COR-L47 (cell line): ENCODE measurements at regions not wholly inside any gene's neighbourhood (a gene's known extent, or its start where the extent isn't known, plus 50 kb on each side); places are given as distances from the start of the nearest gene placed in this dataset.
"Not testable (repeated sequence)": the region's sequence is repeated elsewhere in the genome, so short reads cannot be mapped to it uniquely, and the experiment has no call there.

Experiments used
- DNase-seq: peaks from one replicate; lab custom pipeline; 2025; lab: John Stamatoyannopoulos, UW

DNA sequence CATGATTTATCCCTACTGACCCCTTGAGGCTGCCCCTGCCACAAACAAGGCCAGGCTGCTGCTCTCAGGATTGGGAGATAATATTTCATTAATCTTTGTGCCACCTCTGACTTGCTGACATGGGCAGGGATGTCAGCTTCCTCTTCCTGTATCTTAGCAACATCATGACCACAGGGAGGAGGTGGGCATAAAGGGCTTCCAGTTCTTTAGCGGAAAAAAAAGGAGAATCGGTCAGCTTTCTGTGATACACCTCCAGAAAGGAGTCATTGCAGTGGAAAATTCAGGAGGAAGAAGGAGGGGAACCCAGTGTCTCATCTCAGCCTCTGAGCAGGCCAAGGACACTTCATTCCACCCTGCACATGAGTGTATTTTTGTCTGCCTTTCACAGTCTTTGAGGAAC is 206.8 kb upstream of the SDK2 start:
- no peak for DNase-seq

DNA sequence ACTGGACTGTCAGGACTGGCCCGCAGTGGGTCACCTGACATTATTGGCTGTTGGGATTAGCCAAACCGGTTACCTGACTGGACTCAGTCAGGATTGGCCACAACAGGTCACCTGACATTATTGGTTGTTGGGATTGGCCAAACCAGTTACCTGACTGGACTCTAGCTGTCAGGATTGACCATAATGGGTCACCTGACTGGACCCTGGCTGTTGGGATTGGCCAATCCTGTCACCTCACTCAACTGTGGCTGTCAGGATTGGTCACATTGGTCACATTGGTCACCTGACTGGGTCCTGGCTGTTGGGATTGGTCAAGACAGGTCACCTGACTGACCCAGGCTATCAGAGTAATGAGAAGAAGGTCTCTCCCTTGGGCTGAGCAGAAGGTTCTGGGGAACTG is 207.7 kb upstream of the SDK2 start:
- DNase-seq, result no peak

DNA sequence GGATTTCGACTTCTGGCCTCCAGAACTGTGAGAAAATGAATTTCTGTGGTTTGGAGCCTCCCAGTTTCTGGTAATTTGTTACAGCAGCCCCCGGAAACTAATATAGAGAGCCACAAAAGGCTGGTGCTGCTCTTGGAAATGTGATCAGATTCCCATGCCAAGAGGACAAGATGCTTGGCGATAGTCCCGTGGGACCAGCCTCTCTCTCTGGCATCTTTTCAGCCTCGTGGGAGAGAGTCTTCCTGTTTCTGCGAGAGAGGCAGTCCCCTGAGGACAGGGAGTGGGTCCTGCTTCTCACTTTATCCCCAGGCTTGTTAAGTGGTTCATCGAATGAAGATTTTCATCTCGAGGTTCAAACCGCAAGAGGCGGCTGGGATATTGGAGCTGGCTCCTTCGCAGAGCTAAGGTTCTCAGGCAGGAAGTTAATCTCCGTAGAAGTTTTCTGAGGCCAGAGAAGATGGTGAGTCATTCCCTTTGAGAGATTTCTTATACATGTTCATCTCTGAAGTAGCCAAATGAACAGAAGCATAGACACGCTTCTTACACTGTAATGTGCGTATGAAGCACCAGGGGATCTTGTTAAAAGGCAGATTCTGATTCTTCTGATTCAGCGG is 211.6 kb upstream of the SDK2 start:
- DNase-seq, result no peak

DNA sequence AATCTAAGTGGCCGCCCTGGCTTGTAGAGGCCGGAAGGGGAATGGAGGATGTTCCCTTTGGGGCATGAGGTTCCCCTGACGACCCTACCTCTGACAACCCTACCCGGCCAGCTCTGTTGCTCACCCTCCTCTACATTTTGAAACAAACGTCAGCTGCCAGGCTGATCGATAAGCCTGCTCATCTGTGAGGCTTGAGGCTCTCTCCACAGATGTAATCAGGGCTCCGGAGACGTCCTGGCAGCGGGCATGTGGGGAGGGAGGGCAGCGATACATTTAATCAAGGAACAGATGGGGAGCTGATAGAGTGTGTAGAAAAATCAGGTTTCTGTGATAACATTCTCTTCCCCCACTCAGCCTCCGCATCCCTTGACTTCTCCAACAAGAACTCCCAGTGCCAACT is 212.3 kb upstream of the SDK2 start:
- DNase-seq, result no peak

DNA sequence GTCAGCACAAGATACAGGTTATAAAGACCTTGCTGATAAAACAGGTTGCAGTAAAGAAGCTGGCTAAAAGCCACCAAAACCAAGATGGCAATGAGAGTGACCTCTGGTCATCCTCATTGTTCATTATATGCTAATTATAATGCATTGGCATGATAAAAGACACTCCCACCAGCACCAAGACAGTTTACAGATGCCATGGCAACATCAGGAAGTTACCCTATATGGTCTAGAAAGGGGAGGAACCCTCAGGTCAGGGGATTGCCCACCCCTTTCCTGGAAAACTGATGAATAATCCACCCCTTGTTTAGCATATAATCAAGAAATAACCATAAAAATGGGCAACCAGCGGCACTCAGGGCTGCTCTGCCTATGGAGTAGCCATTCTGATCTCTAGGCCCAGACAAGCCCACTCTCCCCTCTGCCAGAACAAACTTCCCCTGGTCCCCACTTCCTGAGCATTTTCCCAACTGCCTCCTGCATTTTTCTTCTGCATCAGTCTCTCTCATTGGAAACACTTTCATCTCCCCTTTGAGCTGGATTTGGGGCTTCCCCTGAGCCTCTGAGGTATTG is 215.3 kb upstream of the SDK2 start:
- DNase-seq, result not testable (repeated sequence)

DNA sequence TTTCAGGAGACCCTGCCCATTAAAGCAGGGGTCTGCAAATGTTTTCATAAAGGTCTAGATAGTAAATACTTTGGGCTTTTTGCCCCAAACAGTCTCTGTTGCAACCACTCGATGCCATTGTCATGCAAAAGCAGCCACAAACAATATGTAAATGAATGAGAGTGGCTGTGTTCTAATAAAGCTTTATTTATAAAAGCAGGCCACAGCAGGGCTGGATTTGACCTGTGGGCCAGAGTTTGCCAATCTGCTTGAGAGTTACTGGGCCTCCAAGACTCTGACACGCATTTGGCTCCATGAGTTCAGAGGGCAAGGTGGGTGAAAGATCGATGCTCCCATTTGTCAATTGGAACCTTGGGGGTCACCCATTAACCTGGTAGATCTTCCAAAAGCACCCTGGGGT is 217.3 kb upstream of the SDK2 start:
- no peak for DNase-seq

DNA sequence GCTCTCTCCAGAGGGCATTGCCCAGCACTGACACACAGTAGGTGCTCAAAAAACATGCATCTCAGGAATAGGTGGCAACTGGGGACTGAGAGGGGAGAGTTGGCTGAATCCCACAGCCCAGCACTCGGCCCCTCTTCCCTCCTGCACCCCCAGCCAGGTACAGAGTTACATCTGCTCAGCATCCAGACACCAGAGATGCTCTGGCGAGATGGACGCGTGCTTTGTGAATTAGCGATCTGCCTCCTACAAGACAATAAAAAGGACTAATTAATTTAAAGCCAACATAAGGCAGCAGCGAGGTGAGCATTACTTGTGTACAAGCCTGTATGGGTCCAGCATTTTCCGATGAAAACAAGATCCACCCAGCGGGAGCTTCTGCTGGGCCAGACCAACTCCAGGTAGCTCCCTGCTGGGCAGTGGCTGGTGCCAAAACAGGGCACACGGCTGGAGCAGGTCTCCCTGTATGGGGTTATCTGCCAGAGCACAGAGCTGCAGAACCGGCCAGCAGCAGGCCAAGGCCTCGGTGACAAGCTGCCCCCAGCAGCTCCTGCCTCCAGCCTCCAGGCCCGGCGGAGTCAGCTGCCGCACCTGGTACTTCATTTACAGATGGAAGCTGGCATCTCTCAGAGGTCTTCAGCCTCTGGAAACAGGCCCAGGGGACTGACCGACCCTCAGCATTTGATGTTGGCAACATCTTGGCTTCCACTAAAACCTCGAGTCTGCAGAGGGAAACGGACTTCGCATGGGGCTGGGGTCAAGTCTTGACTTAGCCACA is 219.7 kb upstream of the SDK2 start:
- DNase-seq, result peak; percentile 63

DNA sequence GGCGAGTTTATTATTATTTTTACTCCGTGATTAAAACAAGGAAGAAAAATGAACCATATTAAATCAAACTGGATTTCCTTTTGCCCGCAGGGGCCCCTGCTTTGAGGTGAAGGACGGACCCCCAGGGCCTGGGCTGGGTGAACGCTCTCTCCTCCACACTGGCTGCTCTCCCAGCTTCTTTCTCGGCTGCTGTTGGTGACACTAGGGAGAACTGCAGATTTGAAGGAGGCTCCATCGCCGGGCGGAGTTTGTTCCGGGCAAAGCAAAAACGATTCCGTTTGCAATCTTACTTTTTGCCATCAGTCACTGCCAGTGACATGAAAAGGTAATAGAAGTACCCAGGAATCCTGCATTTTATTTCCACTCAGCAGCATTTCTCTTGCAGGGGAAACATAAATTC is 221.6 kb upstream of the SDK2 start:
- no peak for DNase-seq

DNA sequence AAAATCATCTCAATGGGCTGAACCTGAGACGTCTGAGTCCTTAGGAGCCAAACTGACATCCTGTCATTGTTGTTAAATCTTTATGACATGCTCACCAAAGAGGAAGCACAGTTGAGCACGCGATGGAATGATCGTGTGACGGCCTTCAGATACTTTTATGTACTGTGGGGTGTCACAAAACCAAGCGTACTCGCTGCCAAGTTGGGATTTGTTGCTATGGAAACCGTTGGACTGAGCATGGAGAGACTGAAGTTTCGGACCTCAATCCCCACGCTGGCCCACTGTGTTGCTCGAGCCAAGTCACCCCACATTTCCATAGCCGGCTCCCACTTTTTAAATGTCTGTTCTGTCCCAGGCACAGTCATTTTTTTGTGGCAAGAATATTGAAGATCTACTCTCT is 222.8 kb upstream of the SDK2 start:
- DNase-seq, result no peak

DNA sequence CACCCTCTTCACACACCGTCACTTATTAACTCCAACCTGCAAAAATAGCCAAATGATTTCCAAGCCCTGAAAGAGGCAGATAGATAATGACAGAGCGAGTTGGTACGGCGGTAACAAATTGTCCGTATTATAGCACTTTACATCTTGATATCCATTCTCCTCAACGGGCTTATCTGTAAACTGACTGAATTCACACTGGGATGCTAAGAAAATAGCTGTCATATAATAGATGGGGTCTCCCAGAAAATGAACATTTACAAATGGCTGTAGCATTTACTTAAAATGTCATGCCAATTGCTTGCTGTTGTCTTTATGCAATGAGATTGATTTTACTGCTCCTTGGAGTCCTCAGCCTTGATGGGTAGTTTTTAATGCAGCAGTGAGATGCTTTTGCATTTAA is 225.8 kb upstream of the SDK2 start:
- no peak for DNase-seq

DNA sequence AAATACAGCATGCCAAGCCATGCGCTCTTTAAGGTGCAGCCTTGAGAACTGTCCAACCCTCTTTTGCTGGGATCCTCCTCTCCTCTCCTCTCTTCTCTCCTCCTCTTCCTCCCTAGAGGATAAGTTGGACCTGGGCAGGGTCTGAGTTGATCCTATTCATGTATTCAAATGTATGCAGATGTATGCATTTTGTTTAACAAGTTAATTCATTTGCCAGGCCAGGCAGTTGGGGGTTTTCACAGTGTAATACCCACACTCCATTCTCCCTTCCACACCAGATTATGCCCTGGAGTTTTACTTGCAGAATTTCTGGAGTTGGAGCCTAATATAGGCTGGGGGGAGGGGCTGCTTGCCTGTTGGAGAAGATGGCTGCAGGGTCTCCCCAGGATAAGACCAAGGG is 226.2 kb upstream of the SDK2 start:
- DNase-seq, result no peak

DNA sequence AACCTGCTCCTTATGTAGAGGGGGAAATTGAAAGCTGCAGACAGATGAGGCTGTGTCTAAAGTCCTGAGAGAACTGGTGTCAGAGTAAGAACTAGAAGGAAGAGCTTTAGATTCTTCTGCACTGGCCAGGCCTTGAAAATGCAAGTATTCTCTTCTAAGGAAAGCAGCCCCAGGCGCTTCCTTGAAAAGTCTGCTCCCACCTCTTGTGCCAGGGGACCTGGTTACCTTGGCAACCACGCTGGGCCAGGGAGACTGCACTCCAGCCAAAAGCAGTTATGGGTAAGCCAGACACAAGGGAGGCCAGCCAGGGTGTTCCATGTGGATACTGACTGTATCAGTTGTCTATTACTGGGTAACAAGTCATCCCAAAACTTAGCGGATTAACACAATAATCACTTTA is 228.6 kb upstream of the SDK2 start:
- peak; percentile 15 for DNase-seq

DNA sequence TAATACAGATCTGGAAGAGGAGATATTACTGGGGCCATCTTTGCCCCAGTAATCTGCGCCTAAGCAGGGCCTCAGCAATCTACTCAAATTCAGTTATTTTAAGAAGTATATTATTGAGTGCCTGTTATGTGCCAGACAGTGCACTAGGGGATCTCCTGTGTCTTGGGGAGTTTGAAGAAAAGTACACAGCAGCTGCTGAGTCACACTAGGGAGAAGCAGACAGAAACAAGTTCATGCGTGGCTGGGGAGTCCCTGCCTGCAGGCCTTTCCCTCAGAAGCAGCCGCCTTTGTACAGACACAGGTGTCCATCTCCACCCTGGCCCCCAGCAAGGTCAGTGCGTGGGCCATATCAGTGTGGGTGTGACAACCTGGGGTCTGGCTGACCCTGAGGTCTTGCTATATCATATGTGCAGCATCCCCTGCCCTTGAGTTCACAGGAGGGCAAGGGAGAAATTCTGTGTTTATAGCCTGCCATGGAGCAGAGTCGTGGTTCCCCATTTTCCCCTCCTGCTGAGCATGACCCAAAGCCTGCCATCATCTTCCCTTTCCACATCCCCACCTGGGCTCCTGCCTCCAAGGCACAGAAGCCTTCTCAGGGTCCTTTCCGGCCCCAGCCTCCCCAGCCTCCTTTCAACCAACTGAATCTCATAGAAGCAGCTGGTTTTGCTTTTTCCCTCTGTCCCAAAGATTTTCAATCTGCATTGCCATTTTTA is 229.9 kb upstream of the SDK2 start:
- DNase-seq, result no peak

DNA sequence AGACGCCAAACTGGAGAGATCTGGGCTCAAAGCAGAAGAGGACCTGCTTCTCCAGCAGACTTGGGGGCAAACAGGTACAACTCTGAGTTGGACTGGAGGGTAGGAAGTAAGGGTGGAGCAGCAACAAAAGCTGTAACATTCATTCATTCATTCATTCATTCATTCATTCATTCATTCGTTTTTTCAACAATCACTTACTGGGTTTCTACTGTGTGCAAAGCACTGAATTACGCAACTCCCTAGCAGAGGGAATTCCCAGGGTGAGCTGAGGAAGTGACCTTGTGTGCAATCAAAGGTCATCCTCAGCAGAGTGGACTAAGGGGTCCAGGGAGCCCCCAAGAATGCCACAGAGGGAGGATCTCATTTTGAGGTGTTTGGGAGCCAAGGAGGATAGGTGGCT is 231.1 kb upstream of the SDK2 start:
- DNase-seq, result no peak

DNA sequence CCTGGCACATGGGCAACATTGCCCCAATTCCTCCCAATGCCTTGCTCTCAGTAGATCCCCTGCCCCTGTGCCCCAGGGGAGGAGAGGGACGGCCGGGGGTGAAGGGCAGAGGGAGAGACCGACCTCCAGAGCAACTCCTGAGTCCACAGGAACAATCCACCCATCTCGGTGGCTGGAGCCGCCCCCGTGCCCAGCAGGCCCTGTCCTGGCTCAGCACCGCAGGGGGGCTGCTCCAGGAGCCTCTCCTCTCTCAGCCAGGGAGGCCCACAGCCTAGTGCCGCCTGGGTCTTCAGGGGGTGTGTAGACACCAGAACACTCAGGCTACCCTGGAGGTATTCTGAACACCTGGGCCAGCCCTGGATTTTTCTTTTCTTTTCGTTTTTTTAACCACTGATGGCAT is 233.7 kb upstream of the SDK2 start:
- no peak for DNase-seq

DNA sequence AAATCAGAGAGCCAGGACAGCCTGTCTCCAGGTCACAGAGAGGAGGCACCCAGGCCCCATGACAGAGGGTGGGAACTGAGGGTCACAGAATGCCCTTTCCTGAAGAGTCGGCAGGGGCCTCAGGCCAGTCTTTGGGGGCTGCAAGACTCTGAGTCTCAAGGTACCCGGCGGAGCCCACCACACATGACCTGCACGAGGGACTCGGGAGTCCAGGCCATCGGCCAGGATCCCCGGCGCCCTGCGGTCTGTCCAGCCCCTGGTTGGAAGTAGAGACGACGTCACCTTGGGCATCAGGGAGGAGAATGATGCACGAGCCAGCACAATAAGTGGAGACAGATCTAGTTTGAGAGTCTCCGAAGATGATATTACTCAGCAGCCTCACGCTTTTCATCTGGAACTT is 234.7 kb upstream of the SDK2 start:
- DNase-seq, result no peak

DNA sequence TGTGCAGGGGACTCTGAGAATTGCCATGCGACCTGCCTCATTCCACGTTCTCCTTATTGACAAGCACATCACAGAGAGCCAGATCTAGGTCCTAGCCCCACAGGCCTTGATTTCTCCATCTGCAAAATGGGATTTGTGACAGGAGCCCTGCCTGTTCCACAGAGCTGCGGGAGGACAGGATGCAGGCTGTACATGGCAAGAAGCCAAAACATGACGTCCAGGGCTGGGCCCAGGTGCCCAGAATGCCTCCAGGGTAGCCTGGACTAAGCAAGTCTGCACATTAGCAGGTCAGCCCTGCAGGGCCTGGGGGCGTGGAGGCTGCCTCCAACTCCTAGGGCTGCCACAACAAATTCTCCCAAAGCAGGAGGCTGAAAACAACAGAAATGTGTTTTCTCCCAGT is 235.7 kb upstream of the SDK2 start:
- DNase-seq, result no peak

DNA sequence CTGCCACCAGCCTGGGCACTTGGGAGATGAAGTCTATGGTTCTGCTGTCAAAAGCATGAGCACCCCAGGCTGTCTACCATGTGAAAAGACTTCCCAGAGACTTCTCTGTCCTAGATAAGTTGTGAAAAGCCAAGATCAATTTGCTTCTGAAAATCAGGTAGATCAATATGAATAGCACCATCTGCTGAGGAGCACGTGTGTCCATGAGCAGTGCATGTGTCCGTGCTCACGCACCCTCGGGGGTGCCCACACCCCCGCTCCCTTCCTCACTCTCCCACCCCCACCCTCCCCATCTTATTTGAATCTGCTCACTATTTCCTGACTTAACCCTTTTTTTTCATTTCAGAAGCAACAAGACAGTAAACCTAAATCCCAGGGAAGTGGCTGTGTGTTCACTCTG is 238.3 kb upstream of the SDK2 start:
- no peak for DNase-seq

DNA sequence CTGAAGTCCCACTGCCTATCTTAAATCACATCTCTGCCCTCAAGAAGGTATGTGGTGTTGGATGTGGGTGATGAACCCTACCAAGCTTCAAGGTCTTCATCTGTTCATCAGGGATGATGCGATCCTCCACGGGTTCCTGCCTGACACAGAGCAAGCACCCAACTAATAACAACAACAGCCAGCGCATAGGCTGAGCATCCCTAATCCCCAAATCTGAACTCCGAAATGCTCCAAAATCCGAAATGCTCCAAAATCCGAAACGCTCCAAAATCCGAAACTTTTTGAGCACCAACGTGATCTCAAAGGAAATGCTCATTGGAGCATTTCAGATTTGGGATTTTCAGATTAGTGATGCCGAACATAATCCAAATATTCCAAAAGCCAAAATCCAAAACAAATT is 238.9 kb upstream of the SDK2 start:
- DNase-seq, result no peak

DNA sequence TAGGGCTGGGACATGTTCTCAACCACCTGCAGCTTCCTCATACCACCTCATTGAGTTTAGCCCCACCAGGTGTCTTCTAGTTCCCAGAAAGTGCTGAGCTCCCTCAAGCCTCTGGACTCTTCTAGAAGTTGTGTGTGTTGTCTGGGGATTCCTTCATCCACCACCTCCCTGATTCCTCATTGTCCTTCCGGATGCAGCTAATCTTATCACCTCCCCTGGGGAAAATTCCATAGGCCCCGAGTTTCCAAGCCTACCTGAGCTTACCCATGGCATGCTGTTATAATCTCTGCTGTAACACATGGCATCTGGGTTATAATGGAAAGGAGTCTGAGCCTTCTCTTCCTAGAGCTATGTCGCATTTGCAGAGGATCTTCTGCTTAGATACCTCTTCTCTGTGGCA is 243.5 kb upstream of the SDK2 start:
- no peak for DNase-seq

DNA sequence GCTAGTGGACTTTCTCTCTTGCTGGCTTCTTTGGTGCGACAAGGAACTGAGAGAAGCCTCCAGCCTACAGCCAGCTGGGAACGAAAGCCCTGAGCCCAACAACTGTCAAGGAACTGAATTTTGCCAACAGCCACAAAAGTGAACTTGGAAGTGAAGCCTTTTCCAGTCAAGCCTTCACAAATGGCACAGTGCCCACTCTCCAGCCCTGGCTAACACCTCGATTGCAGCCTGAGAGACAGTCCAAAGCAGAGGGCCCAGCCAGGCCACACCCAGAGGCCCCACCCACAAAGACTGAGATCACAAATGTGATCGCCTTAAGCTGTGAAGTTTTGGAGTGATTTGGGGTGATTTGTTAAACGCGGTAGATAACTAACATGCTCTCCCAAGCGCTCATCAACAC is 244.6 kb upstream of the SDK2 start:
- DNase-seq, result no peak

DNA sequence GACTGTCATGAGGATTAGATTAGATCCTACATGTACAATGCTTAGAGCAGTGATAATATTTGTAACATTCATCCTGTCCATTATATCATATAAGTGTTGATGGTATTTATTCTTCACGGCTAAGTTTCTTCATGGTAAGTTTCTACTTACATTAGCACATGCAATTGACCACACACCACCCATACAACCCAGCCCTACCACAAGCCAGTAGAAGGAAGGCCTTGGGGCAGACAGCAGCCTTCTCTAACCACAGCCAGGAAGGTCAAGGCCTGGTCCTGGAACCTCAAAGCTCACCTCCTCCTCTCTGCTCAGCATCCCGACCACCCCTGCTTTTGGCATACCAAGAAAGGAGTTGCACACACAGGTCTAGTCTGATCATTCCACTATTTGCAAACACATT is 245.2 kb upstream of the SDK2 start:
- no peak for DNase-seq

DNA sequence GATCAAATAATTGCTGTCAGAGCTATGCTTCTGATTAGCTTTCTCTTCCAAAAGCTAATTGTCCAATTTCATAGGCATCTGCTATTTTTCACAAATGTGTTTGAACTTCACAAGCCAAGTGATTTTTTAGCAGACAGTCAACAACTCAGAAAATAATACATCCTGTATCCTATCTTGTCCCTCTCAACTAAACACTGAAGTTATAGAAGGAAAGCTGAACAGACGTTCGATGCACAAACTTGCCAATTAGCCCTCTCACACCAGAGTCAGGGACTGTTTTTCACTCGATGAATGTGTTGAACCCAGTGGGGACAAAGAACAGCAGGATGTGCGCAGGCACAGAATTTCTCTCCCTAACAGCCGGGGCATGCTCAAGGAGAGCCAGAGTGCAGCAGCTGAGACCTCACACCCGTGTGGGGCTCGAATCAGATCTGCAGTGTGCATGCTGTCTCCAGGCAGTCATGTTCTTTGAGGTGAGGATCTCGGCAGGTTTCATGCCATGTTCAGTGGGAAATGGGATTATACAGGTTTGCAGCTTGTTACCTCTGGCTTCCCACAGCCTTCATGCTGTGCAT is 246.7 kb upstream of the SDK2 start:
- no peak for DNase-seq
